ENCODE measurements at regions not wholly inside any gene's neighbourhood (a gene's known extent, or its start where the extent isn't known, plus 50 kb on each side); places are given as distances from the start of the nearest gene placed in this dataset.

DNA sequence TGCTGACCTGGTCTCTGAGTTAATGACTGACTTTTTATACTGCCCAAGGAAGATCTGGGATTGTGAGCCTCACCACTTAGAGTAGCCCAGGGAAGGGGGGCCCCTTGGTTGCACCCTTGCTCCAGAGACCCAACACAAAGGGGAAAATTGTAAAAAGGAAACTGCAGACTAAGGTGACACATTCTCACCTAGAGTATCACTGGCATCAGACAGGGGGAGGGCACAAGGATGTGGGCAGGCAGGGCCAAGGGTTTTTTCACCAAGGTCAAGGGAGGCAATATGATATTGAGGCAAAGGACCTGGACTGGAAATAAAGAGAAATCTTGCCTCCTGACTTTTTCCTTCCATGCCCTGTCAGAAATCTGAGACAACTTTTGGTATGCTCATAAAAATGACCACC is 386.2 kb upstream of the FGF16 start:
- no peak for TF ChIP-seq EZH2phosphoT487 (IDR thresholded peaks at IDR 0.05; ENCODE audit: low read depth)
- TF ChIP-seq CTCF (IDR thresholded peaks at IDR 0.05; ENCODE audit: low read depth, low read length), result no peak

All from OCI-LY3 (cell line).